ENCODE measurements at regions not wholly inside any gene's neighbourhood (a gene's known extent, or its start where the extent isn't known, plus 50 kb on each side); places are given as distances from the start of the nearest gene placed in this dataset.
"Not testable (repeated sequence)": the region's sequence is repeated elsewhere in the genome, so short reads cannot be mapped to it uniquely, and the experiment has no call there.

GRCh38 chr9:17888066-17888465 lies 309.2 kb downstream of the SH3GL2 start:
- DNase-seq (ENCODE audit: low spot score): no peak
- intact Hi-C loops (cut with DNase I): no loop called here

DNA sequence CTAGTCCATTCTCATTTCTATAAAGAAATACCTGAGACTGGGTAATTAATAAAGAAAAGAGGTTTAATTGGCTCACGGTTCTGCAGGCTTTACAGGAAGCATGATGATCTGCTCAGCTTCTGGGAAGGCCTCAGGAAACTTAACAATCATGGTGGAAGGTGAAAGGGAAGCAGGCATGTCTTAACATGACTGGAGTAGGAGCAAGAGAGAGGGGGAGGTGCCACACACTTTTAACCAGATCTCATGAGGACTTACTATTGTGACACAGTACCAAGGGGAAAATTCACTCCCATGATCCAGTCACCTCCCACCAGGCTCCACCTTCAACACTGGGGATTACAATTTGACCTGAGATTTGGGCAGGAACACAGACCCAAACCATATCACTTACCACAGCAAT lies 310.1 kb downstream of the SH3GL2 start:
- DNase-seq (ENCODE audit: low spot score); intact Hi-C loops (cut with DNase I): not testable (repeated sequence)

GRCh38 chr9:17894501-17895160 lies 315.8 kb downstream of the SH3GL2 start:
- intact Hi-C loops (cut with DNase I): no loop called here
- no peak for DNase-seq (ENCODE audit: low spot score)

GRCh38 chr9:17900606-17901005 lies 321.7 kb downstream of the SH3GL2 start:
- no peak for DNase-seq (ENCODE audit: low spot score)
- intact Hi-C loops (cut with DNase I): no loop called here

- no peak for DNase-seq (ENCODE audit: low spot score)
- intact Hi-C loops (cut with DNase I): no loop called here
Measured at GRCh38 chr9:17905366-17905765, 326.5 kb downstream of the SH3GL2 start.

DNA sequence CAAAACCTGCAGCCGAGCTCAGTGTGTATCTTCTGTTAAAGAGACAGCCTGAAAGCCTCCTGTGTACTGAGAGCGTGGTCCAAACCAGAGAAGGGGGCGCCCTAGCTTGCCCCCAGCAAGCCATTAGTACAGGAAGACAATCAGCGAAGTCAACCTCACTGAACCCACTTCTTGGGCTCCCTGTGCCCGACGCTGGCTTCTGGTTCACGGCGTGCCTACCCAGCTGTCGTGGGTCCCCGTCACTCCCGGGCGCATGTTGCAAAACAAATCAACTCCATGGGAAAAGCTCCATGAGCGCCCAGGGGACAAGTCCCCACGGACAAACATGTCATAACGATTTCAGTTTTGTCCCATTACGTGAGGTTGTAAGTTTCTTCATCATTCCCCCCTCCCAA lies 326.9 kb downstream of the SH3GL2 start:
- DNase-seq (ENCODE audit: low spot score): no peak
- intact Hi-C loops (cut with DNase I): no loop called here

DNA sequence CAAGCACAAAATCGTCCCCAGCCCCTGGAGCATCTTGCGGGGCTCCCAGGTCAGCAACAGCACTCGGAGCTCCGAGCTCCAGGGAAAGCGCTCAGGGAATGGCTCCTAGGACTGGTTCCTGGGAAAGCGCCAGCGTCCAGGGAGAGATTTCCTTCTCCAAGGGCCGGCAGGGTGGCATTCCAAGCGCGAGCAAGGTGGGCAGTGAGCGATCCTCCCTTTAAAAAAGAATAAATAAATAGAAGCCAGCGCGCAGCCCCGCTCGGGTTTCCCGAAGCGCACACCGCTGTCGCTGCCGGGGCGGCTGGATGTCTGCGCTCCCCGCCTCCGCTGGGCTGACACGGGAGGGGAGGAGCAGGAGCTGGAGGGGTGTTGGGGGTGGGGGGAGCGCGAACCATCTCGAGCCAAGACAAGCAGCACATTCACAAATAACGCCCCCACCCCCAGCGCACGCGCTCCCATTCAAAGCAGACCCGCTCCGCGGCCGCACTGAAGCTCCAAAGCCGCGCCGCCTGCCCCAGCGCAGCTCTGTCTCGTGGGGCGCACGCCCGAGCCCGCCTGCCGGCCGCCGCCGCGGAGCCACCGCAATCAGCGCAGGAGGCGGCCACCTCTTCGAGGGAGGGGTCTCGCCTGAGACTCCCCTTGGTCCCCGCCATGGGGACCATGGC lies 327.4 kb downstream of the SH3GL2 start:
- no peak for DNase-seq (ENCODE audit: low spot score)
- intact Hi-C loops (cut with DNase I): no loop called here

DNA sequence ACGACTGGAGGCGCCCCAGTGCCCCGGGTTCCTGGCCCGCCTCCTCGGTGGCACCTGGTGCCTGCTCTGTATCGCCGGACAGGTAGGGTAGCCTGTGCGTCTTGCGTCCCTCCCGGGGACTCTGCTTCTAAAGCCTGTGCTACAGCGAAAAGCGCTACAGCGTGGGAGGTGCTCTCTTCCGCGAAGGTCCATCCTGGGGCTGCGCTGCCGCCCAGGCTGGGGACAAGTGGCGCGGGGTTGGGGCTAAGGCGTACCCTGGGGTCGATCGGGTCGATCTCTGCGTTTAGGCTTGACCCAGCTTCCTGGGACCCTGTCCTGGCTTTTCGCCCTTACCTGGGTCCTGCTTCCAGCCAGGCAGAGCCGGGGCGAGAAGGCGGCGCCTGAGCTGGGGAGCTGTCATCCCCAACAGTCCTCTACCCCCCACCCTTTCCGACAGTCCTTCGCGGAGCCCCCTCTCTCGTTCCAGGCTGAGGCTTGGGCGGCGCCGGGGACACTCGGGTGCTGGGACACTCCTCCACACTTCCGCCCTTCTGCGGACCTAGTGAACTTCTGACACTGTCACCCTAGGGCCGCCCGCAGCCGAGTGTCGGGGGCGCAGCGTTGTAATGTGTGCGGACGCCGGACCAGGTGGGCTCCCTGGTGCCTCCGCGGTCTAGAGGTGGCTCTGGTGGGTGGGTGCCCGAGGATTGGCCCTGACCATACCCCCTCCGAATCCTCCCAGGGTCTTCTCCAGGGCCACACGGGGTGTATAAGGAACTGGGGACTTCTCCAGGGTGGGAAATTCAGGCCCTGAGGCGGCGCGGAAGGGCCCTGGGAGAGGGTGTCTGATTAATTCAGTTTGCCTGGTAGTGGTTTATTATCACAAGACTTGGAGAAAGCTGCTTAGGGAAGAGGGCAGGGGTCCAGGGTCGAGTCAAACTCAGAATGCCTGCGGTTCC lies 328.2 kb downstream of the SH3GL2 start:
- no peak for DNase-seq (ENCODE audit: low spot score)

GRCh38 chr9:17907779-17908508 lies 329.1 kb downstream of the SH3GL2 start:
- intact Hi-C loops (cut with DNase I): no loop called here
- DNase-seq (ENCODE audit: low spot score): no peak

More for the DNA sequence above, 328.2 kb downstream of the SH3GL2 start:
- intact Hi-C loops (cut with DNase I): no loop called here

GRCh38 chr9:17926246-17926645 lies 347.4 kb downstream of the SH3GL2 start:
- intact Hi-C loops (cut with DNase I): no loop called here
- no peak for DNase-seq (ENCODE audit: low spot score)

DNA sequence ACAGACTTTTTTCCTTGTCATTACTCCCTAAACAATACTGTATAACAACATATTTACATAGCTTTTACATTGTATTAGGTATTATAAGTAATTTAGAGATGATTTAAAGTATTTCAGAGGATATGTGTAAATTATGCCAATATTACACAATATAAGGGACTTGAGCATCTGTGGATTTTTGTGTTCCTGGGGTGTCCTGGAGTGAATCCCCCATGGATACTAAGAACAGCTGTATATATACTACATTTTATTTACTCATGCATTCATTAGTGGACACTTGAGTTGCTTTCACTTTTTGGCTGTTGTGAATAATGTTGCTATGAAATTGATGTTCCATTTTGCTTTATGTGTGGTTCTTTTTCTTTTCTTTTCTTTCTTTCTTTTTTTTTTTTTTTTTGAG lies 348.8 kb downstream of the SH3GL2 start:
- no peak for DNase-seq (ENCODE audit: low spot score)
- intact Hi-C loops (cut with DNase I): no loop called here

- DNase-seq (ENCODE audit: low spot score): no peak
- intact Hi-C loops (cut with DNase I): no loop called here
Measured at GRCh38 chr9:17928228-17928627, 349.4 kb downstream of the SH3GL2 start.

DNA sequence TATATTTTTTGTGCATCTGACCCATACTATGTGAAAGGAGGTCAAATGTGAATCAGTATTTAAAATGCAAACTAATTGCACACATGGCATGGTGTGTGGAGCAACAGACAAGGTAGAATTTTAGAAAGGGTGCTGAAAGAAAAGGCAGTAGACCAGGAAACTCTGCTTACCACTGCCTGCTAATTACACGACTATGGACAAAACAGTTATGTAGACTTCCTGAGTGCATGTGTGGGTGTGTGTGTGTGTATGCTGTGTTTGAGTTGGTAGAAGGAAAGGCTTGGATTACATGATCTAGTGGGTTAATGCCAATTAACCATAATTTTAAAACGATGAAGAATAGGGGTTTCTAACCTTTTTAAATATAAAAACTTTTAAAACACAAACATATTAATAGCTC lies 349.9 kb downstream of the SH3GL2 start:
- intact Hi-C loops (cut with DNase I): no loop called here

GRCh38 chr9:17929506-17929905 lies 350.6 kb downstream of the SH3GL2 start:
- intact Hi-C loops (cut with DNase I): no loop called here
- DNase-seq (ENCODE audit: low spot score): no peak

More for the DNA sequence above, 349.9 kb downstream of the SH3GL2 start:
- DNase-seq (ENCODE audit: low spot score): no peak

GRCh38 chr9:17930071-17930470 lies 351.2 kb downstream of the SH3GL2 start:
- intact Hi-C loops (cut with DNase I): no loop called here
- no peak for DNase-seq (ENCODE audit: low spot score)

- intact Hi-C loops (cut with DNase I): no loop called here
Measured at GRCh38 chr9:17936365-17936764, 357.5 kb downstream of the SH3GL2 start.

DNA sequence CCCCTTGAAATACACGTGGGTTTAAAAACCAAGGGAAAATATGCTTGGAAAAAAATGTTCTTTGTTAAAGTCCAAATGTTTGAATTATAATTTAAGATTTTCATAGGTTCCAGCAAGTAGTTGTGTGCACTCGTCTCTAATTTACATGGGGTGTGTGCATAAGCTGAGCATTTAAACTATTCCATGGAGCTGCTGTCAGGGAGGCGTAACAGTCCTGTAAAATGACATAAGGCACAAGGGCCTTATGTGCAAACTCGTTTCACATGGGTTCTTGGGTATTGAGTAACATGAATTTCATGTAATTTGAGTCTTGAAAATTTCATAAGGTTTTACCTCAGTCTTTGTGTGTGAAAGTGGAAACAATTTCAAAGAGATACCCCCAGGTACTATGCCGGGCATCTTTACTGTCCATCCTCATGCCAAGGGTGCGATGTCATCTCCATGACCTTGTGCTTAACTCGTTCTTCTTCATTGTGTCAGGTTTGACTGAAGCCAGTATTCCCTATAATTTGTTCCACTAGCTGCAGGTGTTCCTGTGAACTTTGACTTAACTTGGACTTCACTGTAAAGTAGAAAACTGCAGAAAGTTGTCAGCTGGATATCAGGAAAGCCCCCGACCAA lies 359.3 kb downstream of the SH3GL2 start:
- no peak for DNase-seq (ENCODE audit: low spot score)
- intact Hi-C loops (cut with DNase I): no loop called here

More at GRCh38 chr9:17936365-17936764, 357.5 kb downstream of the SH3GL2 start:
- DNase-seq (ENCODE audit: low spot score): no peak

- DNase-seq (ENCODE audit: low spot score): no peak
- intact Hi-C loops (cut with DNase I): no loop called here
Measured at GRCh38 chr9:17942498-17942897, 363.6 kb downstream of the SH3GL2 start.

- intact Hi-C loops (cut with DNase I): no loop called here
- no peak for DNase-seq (ENCODE audit: low spot score)
Measured at GRCh38 chr9:17955409-17955808, 376.5 kb downstream of the SH3GL2 start.

All from cardiac septum (tissue), 1 donor.